GM06990 (cell line): ENCODE measurements at regions not wholly inside any gene's neighbourhood (a gene's known extent, or its start where the extent isn't known, plus 50 kb on each side); places are given as distances from the start of the nearest gene placed in this dataset.

ENCODE experiments used
- DNase-seq: peaks from one replicate; pipeline ENCODE4 v3.0.0-alpha.2; 2011; ENCODE audit not compliant: insufficient read length; ENCODE audit errors: extremely low read depth
- H3K27me3 ChIP-seq: replicated peaks from 2 replicates; pipeline ENCODE4 v1.6.0; 2011; ENCODE audit warnings: low read length; ENCODE audit not compliant: control insufficient read depth, insufficient read depth
- H3K36me3 ChIP-seq: 2 replicates; pipeline ENCODE4 v1.5.1; 2011; ENCODE audit warnings: low read length; ENCODE audit not compliant: control insufficient read depth, insufficient read depth
- H3K4me3 ChIP-seq: replicated peaks from 2 replicates; pipeline ENCODE4 v1.5.1; 2011; ENCODE audit warnings: low read depth, mild to moderate bottlenecking, control low read depth, low read length
- TF ChIP-seq, protein P1 (sequence below): IDR thresholded peaks from 2 replicates; pipeline ENCODE4 v1.5.1; 2011; ENCODE audit warnings: low read length, control low read depth, mild to moderate bottlenecking, inconsistent platforms; ENCODE audit not compliant: insufficient read depth, poor library complexity, severe bottlenecking

DNA sequence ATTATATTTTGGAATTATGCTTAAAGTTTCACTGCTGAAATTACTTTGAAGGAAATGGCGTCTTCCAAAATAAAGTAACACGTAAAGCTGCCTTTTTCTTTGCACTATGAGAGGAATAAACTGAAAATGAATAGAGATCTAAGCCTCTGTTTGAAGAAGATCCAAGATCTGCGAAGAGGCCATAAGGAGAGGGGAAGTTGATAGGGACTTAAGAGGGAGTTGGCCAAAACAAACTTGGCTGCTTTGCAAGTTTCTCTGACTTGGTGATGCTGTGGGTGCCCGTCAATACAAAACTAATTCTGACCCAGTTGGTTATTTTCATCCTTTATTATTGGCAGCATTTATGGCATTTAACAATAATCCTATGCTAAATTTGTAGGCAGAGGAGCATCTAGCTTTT, 190.2 kb upstream of the GBE1 start:
- no peak overlapping the region for H3K4me3 ChIP-seq
- no peaks in the 10 kb centered on the region for H3K27me3 ChIP-seq
- no peaks in the 10 kb centered on the region for H3K36me3 ChIP-seq
- TF ChIP-seq, protein P1, sequence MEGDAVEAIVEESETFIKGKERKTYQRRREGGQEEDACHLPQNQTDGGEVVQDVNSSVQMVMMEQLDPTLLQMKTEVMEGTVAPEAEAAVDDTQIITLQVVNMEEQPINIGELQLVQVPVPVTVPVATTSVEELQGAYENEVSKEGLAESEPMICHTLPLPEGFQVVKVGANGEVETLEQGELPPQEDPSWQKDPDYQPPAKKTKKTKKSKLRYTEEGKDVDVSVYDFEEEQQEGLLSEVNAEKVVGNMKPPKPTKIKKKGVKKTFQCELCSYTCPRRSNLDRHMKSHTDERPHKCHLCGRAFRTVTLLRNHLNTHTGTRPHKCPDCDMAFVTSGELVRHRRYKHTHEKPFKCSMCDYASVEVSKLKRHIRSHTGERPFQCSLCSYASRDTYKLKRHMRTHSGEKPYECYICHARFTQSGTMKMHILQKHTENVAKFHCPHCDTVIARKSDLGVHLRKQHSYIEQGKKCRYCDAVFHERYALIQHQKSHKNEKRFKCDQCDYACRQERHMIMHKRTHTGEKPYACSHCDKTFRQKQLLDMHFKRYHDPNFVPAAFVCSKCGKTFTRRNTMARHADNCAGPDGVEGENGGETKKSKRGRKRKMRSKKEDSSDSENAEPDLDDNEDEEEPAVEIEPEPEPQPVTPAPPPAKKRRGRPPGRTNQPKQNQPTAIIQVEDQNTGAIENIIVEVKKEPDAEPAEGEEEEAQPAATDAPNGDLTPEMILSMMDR: no peak
- DNase-seq: no peak

DNA sequence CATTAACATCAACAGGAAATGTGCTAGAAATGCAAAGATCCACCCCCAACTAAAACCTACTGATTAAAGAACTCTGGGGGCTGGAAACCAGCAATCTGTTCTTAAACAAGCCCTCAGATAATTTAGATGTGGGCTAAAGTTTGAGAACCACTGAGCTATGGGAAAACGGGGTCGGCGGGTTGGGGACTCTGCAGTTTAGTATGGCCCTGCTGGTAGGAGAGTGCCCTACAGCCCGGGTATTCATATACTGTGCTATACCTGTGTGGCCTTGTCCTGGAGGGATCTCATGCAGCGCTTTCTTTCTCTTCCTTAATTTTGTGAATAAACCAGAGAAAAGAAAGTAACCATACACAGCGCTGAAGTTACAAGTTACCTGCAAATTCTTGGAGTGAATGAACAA, 189.7 kb upstream of the GBE1 start:
- TF ChIP-seq, protein P1: no peak
- DNase-seq: no peak
- no peak overlapping the region for H3K4me3 ChIP-seq
- H3K36me3 ChIP-seq: no peaks in the 10 kb centered on the region
- H3K27me3 ChIP-seq: no peaks in the 10 kb centered on the region

DNA sequence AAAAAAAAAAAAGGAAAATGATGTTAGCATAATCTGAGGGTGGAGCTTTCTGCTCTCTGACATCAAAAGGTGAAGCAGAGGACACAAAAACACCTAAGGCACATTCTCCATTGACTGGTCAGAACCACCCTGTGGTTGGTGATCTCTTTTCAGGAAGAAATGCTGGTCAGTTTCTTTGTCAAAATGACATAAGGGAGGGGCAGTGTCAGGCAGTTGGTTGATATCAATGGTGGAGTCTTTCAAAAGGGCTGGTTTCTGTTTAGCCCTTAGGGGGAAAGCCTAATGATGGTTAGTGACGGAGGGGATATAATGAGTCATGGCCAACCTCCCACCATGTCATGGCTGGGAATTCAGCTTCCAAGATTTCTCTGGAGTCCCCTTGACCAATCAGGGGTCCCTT, 185.9 kb upstream of the GBE1 start:
- TF ChIP-seq, protein P1: no peak
- Histone ChIP-seq H3K27me3 (no peaks in the 10 kb centered on the region), H3K36me3 (no peaks in the 10 kb centered on the region), H3K4me3 (no peak overlapping the region)
- DNase-seq: no peak

DNA sequence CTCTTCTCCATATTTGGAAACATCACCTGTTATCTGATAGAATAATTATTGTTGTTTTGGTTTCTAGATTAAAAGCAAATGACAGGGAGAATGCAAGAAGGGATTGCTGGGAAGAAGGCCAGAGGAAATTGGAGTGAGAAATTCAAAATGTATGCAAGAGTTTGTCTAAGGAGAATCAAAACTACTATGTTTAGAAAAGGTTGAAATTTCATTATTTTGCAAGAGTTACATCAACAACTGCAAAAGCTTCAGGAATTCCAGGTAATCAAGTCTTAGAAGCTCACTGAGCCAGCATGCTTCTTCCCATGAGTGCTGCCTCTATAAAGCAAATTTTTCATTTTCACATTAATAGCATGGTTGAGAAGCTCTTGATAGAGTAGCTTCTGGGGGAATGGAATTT, 177.2 kb upstream of the GBE1 start:
- H3K27me3 ChIP-seq: no peaks in the 10 kb centered on the region
- no peak overlapping the region for H3K4me3 ChIP-seq
- no peak for DNase-seq
- TF ChIP-seq, protein P1: no peak
- no peaks in the 10 kb centered on the region for H3K36me3 ChIP-seq

DNA sequence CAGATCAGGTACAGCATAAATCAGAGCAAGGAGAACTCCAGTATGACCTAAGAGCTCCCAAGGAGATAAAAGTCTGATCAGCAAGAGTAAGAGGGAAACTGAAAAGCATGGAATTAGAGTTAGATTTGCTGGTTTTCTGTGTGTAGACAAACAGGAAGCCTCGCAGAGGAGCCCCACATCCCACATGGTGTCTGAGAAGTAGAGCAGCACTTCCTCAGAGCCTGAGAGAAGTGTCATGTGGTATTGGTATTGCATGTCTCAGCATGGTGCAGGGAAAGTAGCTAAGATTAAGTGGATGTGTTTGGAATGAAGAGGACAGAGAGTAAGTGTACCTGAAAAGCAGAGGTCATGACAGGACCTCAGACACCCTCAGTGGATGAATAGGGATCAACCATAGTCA, 175.4 kb upstream of the GBE1 start:
- TF ChIP-seq, protein P1: no peak
- Histone ChIP-seq H3K27me3 (no peaks in the 10 kb centered on the region), H3K4me3 (no peak overlapping the region), H3K36me3 (no peaks in the 10 kb centered on the region)
- DNase-seq: no peak

DNA sequence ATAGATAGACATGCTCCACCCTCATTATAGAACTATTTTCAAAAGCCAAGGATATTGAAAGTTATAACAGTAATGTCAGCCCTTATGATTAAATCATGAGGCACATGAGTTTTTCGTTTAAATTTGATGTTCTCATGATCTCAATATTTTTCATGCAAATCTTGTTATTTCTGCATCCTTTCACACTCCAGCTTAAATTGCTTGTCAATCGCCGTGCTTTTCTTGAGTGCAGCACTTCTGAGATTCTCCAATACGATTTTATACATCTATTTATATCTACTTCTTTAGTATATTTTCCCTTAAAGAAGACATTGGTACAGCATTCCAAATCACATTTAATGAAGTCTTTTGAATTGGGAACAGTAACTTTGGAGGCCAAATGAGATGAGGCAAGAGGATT, 171.2 kb upstream of the GBE1 start:
- H3K4me3 ChIP-seq: no peak overlapping the region
- no peak for DNase-seq
- H3K36me3 ChIP-seq: no peaks in the 10 kb centered on the region
- TF ChIP-seq, protein P1: no peak
- no peaks in the 10 kb centered on the region for H3K27me3 ChIP-seq
